Fibroblast of villous mesenchyme (primary cell): ENCODE measurements at regions not wholly inside any gene's neighbourhood (a gene's known extent, or its start where the extent isn't known, plus 50 kb on each side); places are given as distances from the start of the nearest gene placed in this dataset.
"Not testable (repeated sequence)": the region's sequence is repeated elsewhere in the genome, so short reads cannot be mapped to it uniquely, and the experiment has no call there.

Experiments
- DNase-seq: peaks from one replicate; pipeline ENCODE4 v3.0.0-alpha.2; 2010; ENCODE audit warnings: low read depth
- H3K4me3 ChIP-seq: 2 replicates; pipeline ENCODE4 v1.5.1; 2011; ENCODE audit warnings: low read depth, mild to moderate bottlenecking, low read length
- CTCF ChIP-seq: IDR thresholded peaks from 2 replicates; pipeline ENCODE4 v1.5.1; 2012; ENCODE audit warnings: low read depth, mild to moderate bottlenecking, low read length; ENCODE audit not compliant: insufficient read depth

GRCh38 chr2:21194147-21194546 is 70.4 kb downstream of the TDRD15 start:
- no peak for TF ChIP-seq CTCF
- DNase-seq: no peak
- no peak overlapping the region for H3K4me3 ChIP-seq

- no peak overlapping the region for H3K4me3 ChIP-seq
- TF ChIP-seq CTCF: no peak
- no peak for DNase-seq
Measured at GRCh38 chr2:21194858-21195271, 71.1 kb downstream of the TDRD15 start.

DNA sequence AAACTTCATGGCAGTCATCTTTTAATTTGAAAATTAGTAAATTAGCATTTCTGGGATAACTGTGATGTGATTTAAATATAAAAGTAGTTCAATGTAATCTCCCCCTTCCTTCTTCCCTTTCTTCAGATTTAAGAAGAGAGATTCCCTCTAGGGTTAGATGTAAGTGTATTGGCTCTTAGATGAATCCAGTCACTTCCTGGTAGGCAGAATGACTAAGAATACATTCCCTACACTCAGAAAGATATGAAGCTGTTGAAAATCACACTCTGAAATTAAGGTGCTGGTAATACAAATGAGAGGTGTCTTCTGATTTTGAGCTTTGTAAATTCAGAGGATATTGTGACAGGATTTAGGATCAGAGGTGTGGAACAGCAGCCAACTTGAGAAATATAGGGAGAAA is 71.6 kb downstream of the TDRD15 start:
- DNase-seq: no peak
- H3K4me3 ChIP-seq: no peak overlapping the region
- no peak for TF ChIP-seq CTCF

- no peak overlapping the region for H3K4me3 ChIP-seq
- no peak for TF ChIP-seq CTCF
- no peak for DNase-seq
Measured at GRCh38 chr2:21198637-21199036, 74.9 kb downstream of the TDRD15 start.

DNA sequence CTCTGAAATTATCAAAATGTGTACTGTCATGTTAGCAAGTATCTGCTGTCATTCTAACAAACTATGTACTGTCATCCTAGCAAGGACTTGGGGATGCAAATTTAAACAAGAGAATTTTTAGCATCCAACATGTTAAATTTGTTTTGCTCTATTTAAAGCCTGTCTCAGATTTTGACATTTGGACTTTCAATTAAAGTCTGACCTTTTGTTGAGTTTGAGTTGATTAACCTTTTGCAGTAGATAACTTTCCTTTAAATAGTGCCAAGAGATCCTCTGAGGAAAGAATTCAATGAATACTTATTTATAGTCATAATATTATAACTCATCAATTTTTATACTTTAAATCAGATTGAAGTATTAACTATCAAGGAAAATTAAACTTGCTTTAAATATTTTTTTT is 80.2 kb downstream of the TDRD15 start:
- DNase-seq: no peak
- no peak overlapping the region for H3K4me3 ChIP-seq
- no peak for TF ChIP-seq CTCF

GRCh38 chr2:21214085-21214484 is 90.3 kb downstream of the TDRD15 start:
- H3K4me3 ChIP-seq, DNase-seq: not testable (repeated sequence)

DNA sequence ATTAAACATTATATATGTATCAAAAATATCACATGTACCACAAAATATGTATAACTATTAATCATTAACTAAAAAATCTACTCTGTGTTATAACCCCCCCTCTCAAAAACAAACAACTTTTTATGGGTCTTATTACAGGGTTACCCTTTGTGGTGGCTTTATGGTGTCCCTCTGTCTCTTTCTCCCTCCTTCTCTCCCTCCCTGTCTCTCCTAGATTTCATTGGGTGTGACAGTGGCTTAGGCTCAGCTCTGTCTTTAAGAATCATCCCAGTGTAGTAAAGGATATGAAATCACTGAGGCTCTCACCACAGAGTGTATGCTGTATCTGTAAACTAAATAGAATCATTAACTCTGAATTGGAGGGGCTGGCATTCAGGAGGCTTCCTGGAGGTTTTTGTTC is 93.7 kb downstream of the TDRD15 start:
- no peak for DNase-seq
- H3K4me3 ChIP-seq: no peak overlapping the region
- TF ChIP-seq CTCF: no peak
